GM18951 (cell line): ENCODE measurements at regions not wholly inside any gene's neighbourhood (a gene's known extent, or its start where the extent isn't known, plus 50 kb on each side); places are given as distances from the start of the nearest gene placed in this dataset.

ENCODE experiments used
- POLR2A ChIP-seq: IDR thresholded peaks from 4 replicates; pipeline ENCODE4 v1.6.1; 2011; ENCODE audit warnings: mild to moderate bottlenecking; ENCODE audit not compliant: insufficient read length, insufficient read depth; ENCODE audit errors: extremely low read depth
- in situ Hi-C: fragments of 300-500 bp; cut with MboI; formaldehyde crosslinking; loops from one replicate; pipeline ENCODE4 v1.12.0; 2022; ENCODE audit warnings: low sequenced_read_pairs, mixed read lengths, inconsistent platforms; ENCODE audit not compliant: unreplicated experiment

DNA sequence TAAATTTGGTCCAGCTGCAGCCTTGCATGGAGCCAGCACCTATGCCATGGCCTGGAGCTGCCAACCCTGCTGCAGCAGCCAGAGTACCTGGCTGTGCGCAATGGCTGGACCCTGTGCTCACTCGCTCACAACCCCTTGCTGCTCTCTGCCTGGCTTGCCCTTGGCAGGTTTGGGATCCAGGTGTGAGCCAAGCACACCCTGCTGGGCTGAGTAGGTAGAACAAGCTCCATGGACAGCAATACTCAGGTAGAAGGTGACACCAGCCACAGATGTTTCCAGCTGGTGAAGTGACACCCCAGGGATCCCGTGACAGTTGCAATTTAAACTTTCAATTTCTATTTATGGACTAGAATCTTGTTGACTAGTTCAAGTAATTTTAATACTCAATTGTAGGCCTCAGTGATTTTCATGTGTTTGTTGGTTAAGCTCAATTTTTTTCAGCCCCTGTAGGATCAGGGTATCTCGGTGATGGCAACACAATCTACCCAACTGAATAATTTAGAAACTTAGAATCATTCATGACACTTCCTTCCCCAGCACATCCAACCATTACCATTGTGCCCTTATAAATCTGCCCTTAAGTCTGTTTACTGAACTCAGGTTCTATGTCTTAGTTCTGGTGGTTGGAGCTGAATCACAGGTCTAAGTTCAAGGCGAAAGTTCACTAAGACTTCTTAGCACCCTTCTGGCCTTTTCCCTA, 480.0 kb downstream of the PMP22 start:
- in situ Hi-C loops: no loop called here
- TF ChIP-seq POLR2A: no peak

DNA sequence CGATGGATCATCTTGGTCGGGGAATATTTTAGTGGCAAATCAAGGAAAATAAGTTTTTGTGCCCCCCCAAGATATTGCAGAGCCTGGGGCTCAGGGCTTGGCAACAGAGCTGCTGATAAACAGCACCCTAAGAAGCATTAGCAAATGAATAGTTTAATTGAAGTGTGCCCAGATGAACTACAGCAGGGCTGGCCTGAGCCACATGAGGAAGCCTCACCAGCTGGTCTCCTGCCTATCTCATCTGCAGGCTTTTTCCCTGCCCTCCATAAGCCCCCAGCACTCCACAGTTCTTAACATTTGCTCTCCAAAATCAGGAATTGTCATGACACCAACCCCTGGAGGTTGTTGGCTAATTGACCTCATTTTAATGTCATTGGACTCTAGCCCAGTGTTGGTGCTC, 480.2 kb downstream of the HS3ST3B1 start:
- in situ Hi-C loops: no loop called here
- TF ChIP-seq POLR2A: no peak

DNA sequence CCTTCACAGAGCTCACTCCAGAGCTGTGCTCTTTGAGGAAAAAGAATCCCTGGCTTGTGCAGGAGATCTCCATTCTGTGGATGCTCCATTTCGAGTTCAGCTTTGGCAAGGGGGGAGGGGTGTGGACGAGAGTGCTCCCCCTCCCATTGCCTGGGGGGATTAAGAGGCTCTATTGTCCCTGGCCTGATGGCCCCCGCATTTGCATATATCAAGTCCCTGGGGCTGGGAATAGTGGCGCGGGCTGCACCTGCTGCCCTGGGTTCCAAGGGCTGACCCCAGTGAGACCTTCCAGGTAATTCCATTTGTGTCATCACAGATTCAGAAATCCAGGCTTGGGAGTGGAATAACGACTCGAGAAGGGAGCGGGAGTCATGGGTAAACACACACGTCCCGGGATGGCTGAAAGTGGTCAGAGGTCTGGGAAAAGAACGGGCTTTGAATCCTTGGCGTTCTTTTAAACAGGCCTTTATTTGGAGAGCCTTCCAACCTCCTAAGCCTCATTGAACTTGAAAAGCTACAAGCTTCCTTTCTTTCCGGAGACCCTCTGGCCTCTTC, 479.3 kb downstream of the HS3ST3B1 start:
- in situ Hi-C loops: no loop called here
- no peak for TF ChIP-seq POLR2A

DNA sequence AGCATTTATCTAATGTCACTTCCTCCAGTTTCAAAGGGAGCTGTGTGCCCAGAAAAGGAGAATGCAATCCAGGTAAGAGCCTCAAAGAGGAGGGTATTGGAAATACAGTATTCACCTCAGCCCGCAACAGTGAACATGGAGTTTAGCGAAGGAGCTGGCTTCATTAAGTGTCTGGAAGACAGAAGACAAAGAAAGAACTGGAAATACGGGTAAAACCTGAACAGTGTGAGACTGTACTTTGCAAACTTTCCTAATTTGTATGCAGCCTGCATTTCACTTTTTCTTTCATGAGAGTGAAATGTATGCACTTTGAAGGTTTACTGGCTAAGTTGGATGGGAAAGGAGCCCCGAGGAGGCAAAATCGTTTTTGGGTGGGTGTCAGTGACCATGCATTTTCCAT, 478.4 kb downstream of the HS3ST3B1 start:
- in situ Hi-C loops: no loop called here
- TF ChIP-seq POLR2A: no peak

DNA sequence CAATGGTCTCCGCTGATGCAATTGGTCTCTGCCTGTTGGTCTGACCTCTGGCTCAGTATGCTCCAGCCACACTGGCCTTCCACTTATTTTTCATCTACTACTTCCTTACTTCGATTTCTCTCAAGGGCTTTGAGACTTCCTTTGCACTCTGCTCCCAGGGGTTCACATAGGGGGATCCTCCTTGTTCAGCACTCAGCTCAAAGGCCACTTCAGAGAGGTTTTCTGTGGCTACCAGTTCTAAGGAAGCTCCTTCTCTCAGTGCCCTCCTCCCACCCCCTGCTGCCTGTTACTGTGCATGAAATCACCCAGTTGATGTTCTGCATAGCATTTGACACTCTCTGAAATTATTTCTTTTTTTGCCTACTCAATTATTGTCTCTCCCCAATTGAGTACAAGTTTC, 476.4 kb downstream of the HS3ST3B1 start:
- no peak for TF ChIP-seq POLR2A
- in situ Hi-C loops: no loop called here

DNA sequence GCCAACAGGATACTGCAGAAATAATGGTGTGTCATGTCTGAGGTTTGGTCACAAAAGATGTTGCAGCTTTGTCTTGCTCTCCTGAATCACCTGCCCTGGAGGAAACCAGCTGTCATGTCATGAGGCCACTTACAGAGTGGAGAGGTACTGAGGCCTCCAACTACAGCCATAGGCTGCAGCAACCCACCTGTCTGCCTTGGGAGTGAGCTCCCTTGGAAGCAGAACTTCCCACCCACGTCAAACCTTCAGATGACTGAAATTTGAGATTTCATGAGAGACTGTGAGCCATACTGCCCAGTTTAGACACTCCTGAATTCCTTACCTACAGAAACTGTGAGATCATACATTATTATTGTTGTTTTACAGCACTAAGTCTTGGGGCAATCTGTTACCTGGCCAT, 475.9 kb downstream of the HS3ST3B1 start:
- in situ Hi-C loops: no loop called here
- TF ChIP-seq POLR2A: no peak

DNA sequence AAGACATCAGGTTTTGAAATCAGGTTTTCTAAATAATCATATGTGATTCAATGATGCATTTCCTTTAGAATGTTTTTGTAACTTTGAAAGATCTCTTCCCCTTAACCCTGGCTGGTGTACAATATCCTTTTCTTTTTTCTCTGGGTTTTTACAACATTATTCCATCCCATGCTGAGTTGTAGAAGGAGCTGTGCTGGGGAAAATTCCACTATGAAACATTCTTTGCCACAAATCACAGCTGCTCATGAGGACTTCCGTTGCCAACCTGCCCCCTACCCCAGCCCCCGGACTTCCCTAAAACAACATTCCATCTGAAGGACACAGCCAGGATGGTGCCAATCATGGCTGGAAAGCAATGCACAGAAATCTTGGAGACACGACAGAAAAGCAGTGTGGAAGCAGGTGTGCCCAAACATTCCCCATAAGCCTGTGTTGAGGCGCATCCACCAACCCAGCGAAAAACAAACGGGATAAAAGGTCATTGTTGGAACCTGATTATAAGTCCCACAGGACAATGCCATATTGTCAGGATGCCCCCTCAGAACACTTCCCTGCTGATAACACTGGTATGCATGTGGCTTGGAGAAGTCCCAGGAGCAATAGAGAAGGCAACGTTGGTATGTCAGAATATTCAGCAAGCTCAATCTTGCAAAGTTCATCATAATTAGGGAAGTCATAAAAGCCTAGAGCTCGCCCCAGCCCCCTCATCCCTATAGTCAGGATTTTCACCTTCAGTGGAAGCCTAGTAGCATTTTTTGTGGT, 475.0 kb downstream of the HS3ST3B1 start:
- no peak for TF ChIP-seq POLR2A
- in situ Hi-C loops: no loop called here

DNA sequence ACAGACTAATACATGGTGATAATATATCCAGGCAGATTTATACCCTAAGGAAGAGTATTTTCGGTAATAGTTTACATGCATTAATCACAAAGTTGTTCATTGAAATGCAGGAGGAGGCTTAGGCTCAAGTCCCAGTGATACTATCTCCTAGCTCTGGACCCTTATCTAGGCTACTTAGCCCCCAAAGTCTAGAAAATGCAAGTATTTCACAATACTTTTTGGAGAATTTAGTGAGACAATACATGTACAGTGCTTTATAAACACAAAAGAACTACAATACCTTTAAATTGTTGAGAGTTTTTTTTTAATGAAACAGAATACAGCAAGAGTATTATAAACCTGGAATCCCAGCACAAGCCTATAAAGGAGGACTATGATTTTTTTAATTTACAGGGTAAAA, 473.9 kb downstream of the HS3ST3B1 start:
- in situ Hi-C loops: no loop called here
- TF ChIP-seq POLR2A: no peak

DNA sequence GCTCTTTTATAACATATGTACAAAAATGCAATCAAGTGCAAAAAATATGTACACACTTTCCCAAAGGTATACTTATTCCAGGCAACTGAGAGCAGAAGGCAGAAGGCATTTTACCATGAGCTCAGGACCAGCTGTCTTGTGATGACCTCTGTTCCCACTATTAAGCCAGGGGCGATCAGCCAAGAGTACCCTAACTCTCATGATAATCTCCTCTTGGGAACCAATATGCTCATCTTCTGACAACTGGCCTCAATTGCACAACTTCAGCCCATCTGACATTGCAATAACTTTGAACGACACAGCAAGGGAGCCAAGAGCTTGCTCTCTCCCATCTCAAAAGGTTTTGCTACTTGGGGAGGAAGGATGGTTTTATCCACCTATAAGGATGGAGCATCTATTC, 471.9 kb downstream of the HS3ST3B1 start:
- in situ Hi-C loops: no loop called here
- TF ChIP-seq POLR2A: no peak

DNA sequence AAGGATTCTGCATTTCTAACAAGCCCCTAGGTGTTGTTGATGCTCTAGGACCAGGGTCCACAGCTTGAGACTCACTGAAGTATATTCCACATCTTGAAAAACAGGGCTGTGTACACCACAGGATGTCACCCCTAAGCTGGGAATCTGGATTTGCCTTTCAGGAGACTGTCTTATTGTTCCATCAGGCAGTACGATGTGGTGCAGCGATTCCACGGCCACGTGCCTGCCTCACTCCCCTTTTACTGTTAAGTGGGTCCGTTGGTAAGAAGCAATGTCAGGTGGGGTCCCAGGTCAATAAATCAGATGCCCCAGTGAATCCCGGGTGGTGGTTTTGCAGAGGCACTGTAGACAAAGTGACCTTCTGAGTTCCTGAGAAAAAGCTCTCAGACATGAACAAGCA, 470.7 kb downstream of the HS3ST3B1 start:
- in situ Hi-C loops: no loop called here

DNA sequence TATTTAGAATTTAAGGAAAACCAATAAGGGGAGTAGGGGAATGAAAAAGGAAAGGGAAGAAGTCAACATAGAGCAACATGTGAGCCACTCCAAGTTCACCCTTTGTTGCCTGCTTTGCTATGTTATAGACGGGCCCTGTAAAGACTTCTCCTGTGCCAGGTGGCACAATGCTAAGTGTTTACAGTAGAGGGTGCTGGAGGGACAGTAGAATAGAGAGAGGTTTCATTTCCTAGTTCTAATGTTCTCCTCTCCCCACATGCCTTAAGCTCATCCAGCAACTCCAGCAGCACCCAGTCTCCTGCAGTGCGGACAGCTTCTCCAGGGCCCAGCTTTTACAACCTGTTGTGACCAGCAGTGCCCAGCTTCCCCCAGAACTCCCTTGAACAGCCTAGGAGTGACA, 468.0 kb downstream of the HS3ST3B1 start:
- no peak for TF ChIP-seq POLR2A
- in situ Hi-C loops: no loop called here

More for the DNA sequence above, 470.7 kb downstream of the HS3ST3B1 start:
- no peak for TF ChIP-seq POLR2A

DNA sequence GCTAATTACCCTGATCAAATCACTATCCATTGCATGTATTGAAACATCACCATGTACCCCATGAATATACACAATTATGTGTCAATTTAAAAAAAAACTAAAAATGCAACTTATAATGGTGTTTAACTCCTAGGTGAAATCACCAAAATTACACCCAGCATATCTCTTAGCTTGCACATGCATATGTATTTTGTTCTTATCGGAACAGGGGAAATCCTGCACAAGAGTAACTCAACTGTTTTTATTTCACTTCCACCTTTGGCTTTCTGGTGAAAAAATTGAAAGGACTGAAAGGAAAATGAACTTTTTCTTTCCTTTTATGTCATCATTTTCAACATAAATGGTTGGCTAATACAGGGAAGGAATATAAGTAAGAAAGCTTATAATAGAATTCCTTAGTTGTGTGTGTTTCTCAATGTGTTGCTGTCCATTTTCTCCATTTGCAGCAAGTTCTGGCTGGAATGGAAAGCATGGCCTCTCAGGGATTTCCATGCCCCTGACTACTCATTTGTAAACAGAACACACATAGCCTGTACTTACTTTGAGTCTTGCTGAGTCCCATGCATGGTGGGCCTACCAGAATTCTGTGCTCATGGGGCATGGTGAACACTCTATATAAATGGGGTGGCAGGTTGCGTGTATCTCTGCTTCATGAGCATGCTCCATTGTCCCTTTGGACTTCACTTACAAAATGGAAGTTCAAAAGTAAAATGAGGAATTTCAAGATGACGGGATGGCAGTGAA, 462.0 kb downstream of the HS3ST3B1 start:
- TF ChIP-seq POLR2A: no peak
- in situ Hi-C loops: no loop called here

DNA sequence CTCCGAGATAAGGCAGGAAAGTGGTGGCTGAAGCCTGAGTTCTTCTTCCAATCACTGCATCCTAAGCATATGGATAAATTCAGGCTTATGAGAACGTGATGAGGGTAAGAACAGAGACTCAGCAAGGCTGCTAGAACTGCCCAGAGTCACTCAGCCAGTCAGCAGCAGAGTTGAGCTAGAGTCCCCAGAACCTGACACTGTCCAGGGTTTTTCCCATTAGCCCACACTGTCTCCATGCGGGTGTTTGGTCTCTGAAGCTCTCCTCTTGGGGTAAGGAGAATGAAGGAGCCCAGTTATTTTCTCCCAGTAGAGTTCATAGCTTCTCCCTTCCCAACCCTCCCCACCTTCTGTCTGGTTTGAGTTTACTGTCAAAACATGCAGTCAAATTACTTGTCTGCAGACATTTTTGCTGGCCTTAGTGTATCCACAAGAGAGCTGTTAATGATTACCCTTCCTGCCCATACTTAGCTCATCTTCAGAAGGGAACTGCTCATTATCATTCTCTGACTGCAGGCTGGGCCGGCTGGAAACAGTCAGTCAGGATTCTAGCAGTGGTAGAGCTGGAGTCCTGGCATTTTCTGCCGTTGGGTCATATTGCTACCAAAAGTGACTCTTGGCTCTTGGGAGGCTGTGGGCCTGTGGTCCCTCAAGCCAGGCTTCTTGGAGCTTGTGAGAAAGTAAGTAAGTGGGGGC, 460.0 kb downstream of the HS3ST3B1 start:
- in situ Hi-C loops: no loop called here
- no peak for TF ChIP-seq POLR2A
